K562 (cell line): ENCODE measurements at regions not wholly inside any gene's neighbourhood (a gene's known extent, or its start where the extent isn't known, plus 50 kb on each side); places are given as distances from the start of the nearest gene placed in this dataset.

Experiments
- ATAC-seq: fragments of 200-7000 bp; cut with Tn5 transposase; 3 replicates; pipeline ENCODE4 v1.9.1; 2020; ENCODE audit warnings: moderate library complexity
- BruUV-seq: library from RNA; stranded (reverse); fragments of 400-500 nt; replicated peaks from 2 replicates; lab custom pipeline; 2021; lab: Mats Ljungman, UMichigan
- CTCF ChIA-PET: fragments of 300-600 bp; formaldehyde crosslinking; extraction: SDS; loops from one replicate; lab custom pipeline; 2021; ENCODE audit warnings: low intra/inter-chr PET ratio; lab: Yijun Ruan, JAX
- POLR2A ChIA-PET: fragments of 300-600, 350-650 bp; sonication (Branson Sonifier 250); formaldehyde crosslinking; extraction: SDS; loops from one replicate; lab custom pipeline; 2021; ENCODE audit warnings: antibody characterized with exemption, inconsistent platforms; lab: Yijun Ruan, JAX
- DNase-seq, 4 experiments: peaks; one replicate each; pipeline versions ENCODE4 v3.0.0 to v3.0.0-alpha.2; 2011 to 2018; ENCODE audit warnings: low spot score in 3 of 4, mixed read lengths in 3 of 4; ENCODE audit errors: extremely low read depth in 1 of 4
- FAIRE-seq: peaks from 2 replicates; lab custom pipeline; 2011; peaks lifted over from hg19 to GRCh38; lab: Jason Lieb, UNC
- H2AFZ ChIP-seq: 2 replicates; pipeline ENCODE4 v1.6.0; 2011; ENCODE audit warnings: low read depth, low read length, control low read depth, inconsistent platforms
- H3K27ac ChIP-seq: fragments of 200-600 bp; 3 replicates; pipeline ENCODE4 v1.8.0; 2011; ENCODE audit warnings: low read depth, mild to moderate bottlenecking, control low read depth, inconsistent platforms, low read length, moderate library complexity, mixed read lengths; ENCODE audit errors: extremely low read depth
- H3K27me3 ChIP-seq, 2 experiments: fragments of 300-600 bp in 1 of 2; 2 replicates in 1 of 2; 3 replicates in 1 of 2; pipeline versions ENCODE4 v1.6.0 to v1.8.0; 2011; ENCODE audit warnings: inconsistent platforms in 2 of 2, low read length in 2 of 2, mild to moderate bottlenecking in 1 of 2, mixed read lengths in 1 of 2, moderate library complexity in 1 of 2; ENCODE audit not compliant: control insufficient read depth in 2 of 2, insufficient read depth in 2 of 2
- H3K36me3 ChIP-seq: fragments of 300-600 bp; 3 replicates; pipeline ENCODE4 v1.8.0; 2011; ENCODE audit warnings: mild to moderate bottlenecking, low read length, inconsistent platforms; ENCODE audit not compliant: control insufficient read depth, insufficient read depth
- H3K4me1 ChIP-seq, 2 experiments: fragments of 200-600 bp in 1 of 2; replicated peaks in 1 of 2; 2 replicates in 1 of 2; 3 replicates in 1 of 2; pipeline versions ENCODE4 v1.5.1 to v1.8.0; 2011; ENCODE audit warnings: inconsistent platforms in 2 of 2, low read length in 2 of 2, mild to moderate bottlenecking in 1 of 2, mixed read lengths in 1 of 2, moderate library complexity in 1 of 2; ENCODE audit not compliant: control insufficient read depth in 2 of 2, insufficient read depth in 2 of 2
- H3K4me2 ChIP-seq: 2 replicates; pipeline ENCODE4 v1.6.1; 2011; ENCODE audit warnings: low read length, control low read depth, inconsistent platforms, mixed read lengths; ENCODE audit not compliant: insufficient read depth
- H3K4me3 ChIP-seq: fragments of 200-600 bp; sonication (generic), shearing (Covaris generic); 2 replicates; pipeline ENCODE4 v1.5.1; 2016; ENCODE audit warnings: control low read depth, inconsistent platforms
- H3K79me2 ChIP-seq: fragments of 200-600 bp; 3 replicates; pipeline ENCODE4 v1.8.0; 2011; ENCODE audit warnings: low read length, inconsistent platforms; ENCODE audit not compliant: control insufficient read depth, insufficient read depth
- H3K9ac ChIP-seq, 2 experiments: 2 replicates each; pipeline versions ENCODE4 v1.6.0 to v1.6.1; 2011; ENCODE audit warnings: low read depth in 2 of 2, low read length in 2 of 2, control low read depth in 1 of 2, inconsistent platforms in 1 of 2, mild to moderate bottlenecking in 1 of 2, mixed read lengths in 1 of 2; ENCODE audit not compliant: insufficient read depth in 1 of 2
- H3K9me1 ChIP-seq: one replicate; pipeline ENCODE4 v1.6.0; 2011; ENCODE audit warnings: inconsistent platforms, mild to moderate bottlenecking, low read length, moderate library complexity; ENCODE audit not compliant: control insufficient read depth, insufficient read depth
- H3K9me3 ChIP-seq: replicated peaks from 2 replicates; pipeline ENCODE4 v1.5.1; 2011; ENCODE audit warnings: low read depth, low read length, inconsistent platforms; ENCODE audit not compliant: control insufficient read depth, insufficient read depth
- H4K20me1 ChIP-seq: replicated peaks from 2 replicates; pipeline ENCODE4 v1.6.1; 2011; ENCODE audit warnings: low read length, inconsistent platforms, mixed read lengths; ENCODE audit not compliant: control insufficient read depth, insufficient read depth
- DACH1 ChIP-seq: fragments of 450-650 bp; IDR thresholded peaks from 2 replicates; pipeline ENCODE4 v1.6.1; 2018; ENCODE audit not compliant: partially characterized antibody
- IFI16 ChIP-seq: fragments of 250-450 bp; sonication (Bioruptor Pico); IDR thresholded peaks from 2 replicates; pipeline ENCODE4 v2.1.2; 2022; ENCODE audit warnings: mild to moderate bottlenecking, inconsistent platforms
- MITF ChIP-seq: IDR thresholded peaks from 2 replicates; pipeline ENCODE4 v1.6.1; 2014; ENCODE audit warnings: antibody characterized with exemption
- REST ChIP-seq, 2 experiments: fragments of 450-650 bp; formaldehyde crosslinking in 1 of 2; IDR thresholded peaks; 2 replicates each; pipeline versions ENCODE4 v1.4.0 to v1.6.1; 2014 to 2020; ENCODE audit warnings: mild to moderate bottlenecking in 2 of 2, borderline replicate concordance in 1 of 2, low read depth in 1 of 2
- ZBTB8A ChIP-seq: fragments of 450-650 bp; IDR thresholded peaks from 2 replicates; pipeline ENCODE4 v1.6.1; 2018; ENCODE audit warnings: mild to moderate bottlenecking, moderate library complexity; ENCODE audit not compliant: partially characterized antibody
- in situ Hi-C: fragments of 300-500 bp; cut with MboI; formaldehyde crosslinking; loops from 4 replicates; pipeline ENCODE4 v1.15.0; 2018; ENCODE audit warnings: inconsistent platforms, mixed read lengths
- intact Hi-C: fragments of 100-400 bp; cut with micrococcal nuclease; formaldehyde crosslinking; loops from 2 replicates; pipeline ENCODE4 v1.14.2; 2022
- TF ChIP-seq, protein P1 (sequence below): fragments of 450-650 bp; formaldehyde crosslinking; IDR thresholded peaks from 2 replicates; pipeline ENCODE4 v1.4.0; 2020; ENCODE audit warnings: mild to moderate bottlenecking, moderate library complexity
- TF ChIP-seq, protein P2 (sequence below): fragments of 200-800 bp; sonication (Bioruptor generic); IDR thresholded peaks from 2 replicates; pipeline ENCODE4 v1.6.1; 2017; ENCODE audit warnings: missing genetic modification characterization, missing compliant biosample characterization

DNA sequence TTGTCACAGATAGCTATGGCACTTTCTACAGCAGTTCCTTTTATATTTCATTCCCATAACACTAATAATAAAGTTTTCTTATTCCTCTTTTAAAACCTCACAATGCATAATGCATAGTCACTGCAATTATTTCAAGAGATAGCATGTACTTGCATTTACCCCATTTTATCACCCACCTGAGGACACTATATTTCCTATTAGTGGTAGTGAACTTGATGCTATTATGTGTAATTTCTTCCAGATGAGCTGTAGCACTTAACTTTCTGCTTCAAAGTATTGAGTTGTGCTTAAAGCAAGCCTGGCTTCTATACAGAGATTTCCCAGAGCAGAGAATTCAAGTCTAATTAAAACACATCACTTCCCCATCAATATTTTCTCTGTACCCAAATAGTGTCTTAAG, 461.1 kb downstream of the HTR7 start (continued):
- TF ChIP-seq ZBTB8A (no peak), DACH1 (no peak), IFI16 (CRISPR knock-in tag) (no peak)
- TF ChIP-seq, protein P1, sequence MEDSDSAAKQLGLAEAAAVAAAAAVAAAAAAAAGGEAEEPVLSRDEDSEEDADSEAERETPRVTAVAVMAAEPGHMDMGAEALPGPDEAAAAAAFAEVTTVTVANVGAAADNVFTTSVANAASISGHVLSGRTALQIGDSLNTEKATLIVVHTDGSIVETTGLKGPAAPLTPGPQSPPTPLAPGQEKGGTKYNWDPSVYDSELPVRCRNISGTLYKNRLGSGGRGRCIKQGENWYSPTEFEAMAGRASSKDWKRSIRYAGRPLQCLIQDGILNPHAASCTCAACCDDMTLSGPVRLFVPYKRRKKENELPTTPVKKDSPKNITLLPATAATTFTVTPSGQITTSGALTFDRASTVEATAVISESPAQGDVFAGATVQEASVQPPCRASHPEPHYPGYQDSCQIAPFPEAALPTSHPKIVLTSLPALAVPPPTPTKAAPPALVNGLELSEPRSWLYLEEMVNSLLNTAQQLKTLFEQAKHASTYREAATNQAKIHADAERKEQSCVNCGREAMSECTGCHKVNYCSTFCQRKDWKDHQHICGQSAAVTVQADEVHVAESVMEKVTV: no peak
- TF ChIP-seq, protein P2, sequence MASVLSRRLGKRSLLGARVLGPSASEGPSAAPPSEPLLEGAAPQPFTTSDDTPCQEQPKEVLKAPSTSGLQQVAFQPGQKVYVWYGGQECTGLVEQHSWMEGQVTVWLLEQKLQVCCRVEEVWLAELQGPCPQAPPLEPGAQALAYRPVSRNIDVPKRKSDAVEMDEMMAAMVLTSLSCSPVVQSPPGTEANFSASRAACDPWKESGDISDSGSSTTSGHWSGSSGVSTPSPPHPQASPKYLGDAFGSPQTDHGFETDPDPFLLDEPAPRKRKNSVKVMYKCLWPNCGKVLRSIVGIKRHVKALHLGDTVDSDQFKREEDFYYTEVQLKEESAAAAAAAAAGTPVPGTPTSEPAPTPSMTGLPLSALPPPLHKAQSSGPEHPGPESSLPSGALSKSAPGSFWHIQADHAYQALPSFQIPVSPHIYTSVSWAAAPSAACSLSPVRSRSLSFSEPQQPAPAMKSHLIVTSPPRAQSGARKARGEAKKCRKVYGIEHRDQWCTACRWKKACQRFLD (CRISPR knock-in tag): no peak
- TF ChIP-seq, all 486 proteins: peak for 0

DNA sequence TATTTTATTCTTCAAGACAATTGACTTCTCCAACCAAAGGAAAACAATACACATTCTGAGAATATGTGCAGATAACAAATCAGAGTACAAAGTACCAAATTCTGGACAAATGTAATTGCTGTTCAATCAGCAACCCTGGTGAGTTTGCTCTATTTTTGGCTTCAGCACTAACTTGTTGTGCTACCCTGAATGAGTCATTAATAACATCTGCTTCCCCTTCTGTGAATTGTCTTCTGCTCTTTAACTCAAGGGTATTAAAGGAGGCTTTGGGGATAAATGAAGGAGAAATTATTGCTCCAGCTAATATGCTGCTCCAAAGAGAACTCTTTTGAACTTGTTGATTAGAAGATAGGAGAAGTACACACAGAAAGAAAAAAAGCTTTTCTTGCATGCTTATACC, 459.3 kb downstream of the HTR7 start:
- ATAC-seq (no peak), FAIRE-seq (no peak), DNase-seq (no peak)
- Histone ChIP-seq H3K9me3 (no peaks in the 10 kb centered on the region), H3K9ac (no peak overlapping the region), H4K20me1 (no peaks in the 10 kb centered on the region), H3K27me3 (no peaks in the 10 kb centered on the region), H3K9me1 (no peaks in the 10 kb centered on the region), H3K4me2 (no peak overlapping the region), H3K4me3 (no peak overlapping the region), H3K79me2 (no peaks in the 10 kb centered on the region), H3K27ac (no peak overlapping the region), H2AFZ (no peak overlapping the region), H3K36me3 (no peaks in the 10 kb centered on the region), H3K4me1 (no peaks in the 10 kb centered on the region)
- no TSS peak for BruUV-seq
- POLR2A ChIA-PET: no interaction called here
- intact Hi-C loops: no loop called here
- CTCF ChIA-PET: no interaction called here
- TF ChIP-seq REST (IDR thresholded peaks at IDR 0.05; ENCODE audit: borderline replicate concordance) (no peak), REST (CRISPR knock-in tag; IDR thresholded peaks at IDR 0.05; ENCODE audit: low read depth) (no peak), MITF (no peak)
- in situ Hi-C loops: no loop called here
